CD4-positive, alpha-beta T cell (primary cell): ENCODE measurements at regions not wholly inside any gene's neighbourhood (a gene's known extent, or its start where the extent isn't known, plus 50 kb on each side); places are given as distances from the start of the nearest gene placed in this dataset.

Experiments
- ATAC-seq: fragments of 200-7000 bp; cut with Tn5 transposase; one replicate; pipeline ENCODE4 v1.10.0; 2022; ENCODE audit warnings: mild to moderate bottlenecking; ENCODE audit not compliant: poor library complexity
- CTCF ChIA-PET: fragments of 350-600 bp; sonication (Branson Sonifier 250); formaldehyde crosslinking; loops from one replicate; lab custom pipeline; 2021; ENCODE audit warnings: antibody characterized with exemption, inconsistent platforms; lab: Charles Lee
- POLR2A ChIA-PET: fragments of 350-600 bp; sonication (Branson Sonifier 250); formaldehyde crosslinking; loops from one replicate; lab custom pipeline; 2021; ENCODE audit warnings: antibody characterized with exemption, inconsistent platforms; lab: Charles Lee
- DNase-seq, 14 experiments: peaks; one replicate each; pipeline ENCODE4 v3.0.0-alpha.2; 2013 to 2020; ENCODE audit warnings: mixed read lengths in 2 of 14
- H3K27ac ChIP-seq, 2 donors: one replicate each; pipeline versions ENCODE4 v1.5.1 to v1.7.0; 2013; ENCODE audit warnings: low read length in 2 of 2, low read depth in 1 of 2, mild to moderate bottlenecking in 1 of 2
- H3K27me3 ChIP-seq, 2 experiments: 1 replicate in 1 of 2; 2 replicates in 1 of 2; pipeline versions ENCODE4 v1.6.1 to v1.7.0; 2013; ENCODE audit warnings: low read length in 2 of 2, control low read depth in 1 of 2, mild to moderate bottlenecking in 1 of 2, moderate library complexity in 1 of 2; ENCODE audit not compliant: insufficient read depth in 2 of 2, control insufficient read depth in 1 of 2
- H3K36me3 ChIP-seq: one replicate; pipeline ENCODE4 v1.6.1; 2013; ENCODE audit warnings: low read length, control low read depth; ENCODE audit not compliant: insufficient read depth
- H3K4me1 ChIP-seq: one replicate; pipeline ENCODE4 v1.6.1; 2013; ENCODE audit warnings: low read length, control low read depth; ENCODE audit not compliant: insufficient read depth
- H3K4me3 ChIP-seq: one replicate; pipeline ENCODE4 v1.5.1; 2013; ENCODE audit warnings: mild to moderate bottlenecking, low read length, moderate library complexity
- H3K9me3 ChIP-seq, 2 experiments: 1 replicate in 1 of 2; 2 replicates in 1 of 2; pipeline versions ENCODE4 v1.6.1 to v1.7.0; 2013; ENCODE audit warnings: low read length in 2 of 2, mild to moderate bottlenecking in 2 of 2, control low read depth in 1 of 2, moderate library complexity in 1 of 2; ENCODE audit not compliant: control insufficient read depth in 1 of 2, insufficient read depth in 1 of 2
- H3K27ac Mint-ChIP-seq: one replicate; pipeline ENCODE4 v1.8.0; 2020; ENCODE audit warnings: mixed read lengths
- H3K27me3 Mint-ChIP-seq: one replicate; pipeline ENCODE4 v1.8.0; 2021; ENCODE audit warnings: mixed read lengths
- H3K36me3 Mint-ChIP-seq: one replicate; pipeline ENCODE4 v1.8.0; 2021; ENCODE audit warnings: low read depth, mixed read lengths
- H3K4me1 Mint-ChIP-seq: one replicate; pipeline ENCODE4 v1.8.0; 2021; ENCODE audit warnings: low read depth, mixed read lengths
- H3K4me3 Mint-ChIP-seq: one replicate; pipeline ENCODE4 v1.8.0; 2020; ENCODE audit warnings: mild to moderate bottlenecking, mixed read lengths
- H3K9me3 Mint-ChIP-seq: one replicate; pipeline ENCODE4 v1.8.0; 2020; ENCODE audit warnings: mixed read lengths
- CTCF ChIP-seq: fragments of 200-600 bp; IDR thresholded peaks from one replicate; pipeline ENCODE4 v1.8.0; 2022; ENCODE audit warnings: antibody characterized with exemption, mild to moderate bottlenecking
- intact Hi-C, 2 experiments: fragments of 100-400 bp; cut with DNase I in 1 of 2; cut with micrococcal nuclease in 1 of 2; formaldehyde crosslinking; loops; one replicate each; pipeline versions ENCODE4 v1.15.1 to v1.9.0; 2023 to 2025; cut with DNase I, micrococcal nuclease

- no peak for TF ChIP-seq CTCF
- POLR2A ChIA-PET = no interaction called here
- DNase-seq = no peak
These were observed 809.6 kb downstream of the PDHA2 start for GRCh38 chr4:96649536-96649935.

GRCh38 chr4:96652158-96652557 is 812.3 kb downstream of the PDHA2 start:
- Histone ChIP-seq H3K9me3 (peaks cover 0 to 20% of the 10 kb centered on the region in 2 experiments), H3K27ac (no peak overlapping the region), H3K4me1 (no peaks in the 10 kb centered on the region), H3K36me3 (no peaks in the 10 kb centered on the region), H3K27me3 (no peaks in the 10 kb centered on the region), H3K4me3 (no peak overlapping the region)
- no peaks in the 10 kb centered on the region for H3K27me3 Mint-ChIP-seq
- no peaks in the 10 kb centered on the region for H3K9me3 Mint-ChIP-seq
- H3K27ac Mint-ChIP-seq = no peak overlapping the region
- no peak overlapping the region for H3K4me3 Mint-ChIP-seq
- H3K4me1 Mint-ChIP-seq = no peaks in the 10 kb centered on the region
- H3K36me3 Mint-ChIP-seq = no peaks in the 10 kb centered on the region
- intact Hi-C loops = no loop called here
- TF ChIP-seq CTCF = no peak
- CTCF ChIA-PET = no interaction called here
- POLR2A ChIA-PET = no interaction called here
- no peak for DNase-seq
- no peak for ATAC-seq

More at GRCh38 chr4:96649536-96649935, 809.6 kb downstream of the PDHA2 start:
- Mint-ChIP-seq H3K36me3 (no peaks in the 10 kb centered on the region), H3K27ac (no peak overlapping the region), H3K9me3 (peaks cover 7% of the 10 kb centered on the region), H3K4me1 (no peaks in the 10 kb centered on the region), H3K4me3 (no peak overlapping the region), H3K27me3 (no peaks in the 10 kb centered on the region)
- CTCF ChIA-PET = no interaction called here
- no peak for ATAC-seq
- no peak overlapping the region for H3K4me3 ChIP-seq
- intact Hi-C loops = no loop called here
- peaks cover 0 to 20% of the 10 kb centered on the region in 2 experiments for H3K9me3 ChIP-seq
- H3K27ac ChIP-seq = no peak overlapping the region
- no peaks in the 10 kb centered on the region for H3K36me3 ChIP-seq
- H3K27me3 ChIP-seq = no peaks in the 10 kb centered on the region
- no peaks in the 10 kb centered on the region for H3K4me1 ChIP-seq

GRCh38 chr4:96652821-96653220 is 812.9 kb downstream of the PDHA2 start:
- Mint-ChIP-seq H3K4me1 (no peaks in the 10 kb centered on the region), H3K36me3 (no peaks in the 10 kb centered on the region), H3K27ac (no peak overlapping the region), H3K27me3 (no peaks in the 10 kb centered on the region), H3K9me3 (peaks cover under 1% of the 10 kb centered on the region), H3K4me3 (no peak overlapping the region)
- Histone ChIP-seq H3K4me1 (no peaks in the 10 kb centered on the region), H3K9me3 (peaks cover 0 to 20% of the 10 kb centered on the region in 2 experiments), H3K27me3 (no peaks in the 10 kb centered on the region), H3K4me3 (no peak overlapping the region), H3K27ac (no peak overlapping the region), H3K36me3 (no peaks in the 10 kb centered on the region)
- TF ChIP-seq CTCF = no peak
- ATAC-seq (no peak), DNase-seq (no peak)
- CTCF ChIA-PET = no interaction called here
- intact Hi-C loops = no loop called here
- POLR2A ChIA-PET = no interaction called here
